GM12872 (cell line): ENCODE measurements at regions not wholly inside any gene's neighbourhood (a gene's known extent, or its start where the extent isn't known, plus 50 kb on each side); places are given as distances from the start of the nearest gene placed in this dataset.

Experiments used
- CTCF ChIP-seq: IDR thresholded peaks from 3 replicates; pipeline ENCODE4 v1.5.1; 2011; ENCODE audit warnings: low read depth, mild to moderate bottlenecking, low read length, moderate library complexity; ENCODE audit not compliant: insufficient read depth

GRCh38 chr10:59125666-59126065, 50.8 kb upstream of the PHYHIPL start:
- TF ChIP-seq CTCF = no peak

GRCh38 chr10:59126261-59126660, 50.2 kb upstream of the PHYHIPL start:
- no peak for TF ChIP-seq CTCF
